ENCODE measurements at regions not wholly inside any gene's neighbourhood (a gene's known extent, or its start where the extent isn't known, plus 50 kb on each side); places are given as distances from the start of the nearest gene placed in this dataset.

DNA sequence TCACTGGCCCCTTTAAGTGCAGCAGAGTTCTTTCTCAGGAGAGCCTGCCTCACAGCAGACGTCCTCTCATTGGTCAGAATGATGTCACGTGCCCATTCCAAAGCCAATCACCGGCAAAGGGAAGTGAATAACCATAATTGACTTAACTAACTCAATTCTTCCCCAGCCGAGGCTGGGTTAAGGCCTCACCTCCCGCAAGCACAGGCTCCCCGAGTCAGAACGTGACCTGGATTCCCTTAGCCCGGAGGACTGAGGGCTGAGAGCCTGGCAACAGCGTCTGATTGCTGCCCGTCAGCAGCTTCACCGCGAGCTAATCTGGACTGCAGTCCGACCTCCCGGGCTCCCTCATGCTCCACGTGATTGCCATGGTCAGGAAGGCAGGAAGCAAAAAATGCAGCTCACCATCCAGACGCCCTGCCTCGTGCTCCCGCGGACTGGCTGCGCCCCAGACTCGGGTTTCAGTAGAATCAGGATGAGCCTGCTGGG is 92.1 kb upstream of the FZD10 start:
- WGBS, 3 donors: 13 to 21% (median 14%) methylated on average over 21 of the region's 21 CpGs
- H3K4me1 ChIP-seq: no peaks in the 10 kb centered on the region
- TF ChIP-seq, protein P1, sequence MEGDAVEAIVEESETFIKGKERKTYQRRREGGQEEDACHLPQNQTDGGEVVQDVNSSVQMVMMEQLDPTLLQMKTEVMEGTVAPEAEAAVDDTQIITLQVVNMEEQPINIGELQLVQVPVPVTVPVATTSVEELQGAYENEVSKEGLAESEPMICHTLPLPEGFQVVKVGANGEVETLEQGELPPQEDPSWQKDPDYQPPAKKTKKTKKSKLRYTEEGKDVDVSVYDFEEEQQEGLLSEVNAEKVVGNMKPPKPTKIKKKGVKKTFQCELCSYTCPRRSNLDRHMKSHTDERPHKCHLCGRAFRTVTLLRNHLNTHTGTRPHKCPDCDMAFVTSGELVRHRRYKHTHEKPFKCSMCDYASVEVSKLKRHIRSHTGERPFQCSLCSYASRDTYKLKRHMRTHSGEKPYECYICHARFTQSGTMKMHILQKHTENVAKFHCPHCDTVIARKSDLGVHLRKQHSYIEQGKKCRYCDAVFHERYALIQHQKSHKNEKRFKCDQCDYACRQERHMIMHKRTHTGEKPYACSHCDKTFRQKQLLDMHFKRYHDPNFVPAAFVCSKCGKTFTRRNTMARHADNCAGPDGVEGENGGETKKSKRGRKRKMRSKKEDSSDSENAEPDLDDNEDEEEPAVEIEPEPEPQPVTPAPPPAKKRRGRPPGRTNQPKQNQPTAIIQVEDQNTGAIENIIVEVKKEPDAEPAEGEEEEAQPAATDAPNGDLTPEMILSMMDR (IDR thresholded peaks at IDR 0.05): no peak
- peak overlapping the region; percentile 28 for H3K4me3 ChIP-seq
- DNase-seq: no peak
- no peak overlapping the region for H3K27ac ChIP-seq
- no peaks in the 10 kb centered on the region for H3K27me3 ChIP-seq (ENCODE audit: insufficient read depth in 3 of 3, low read length in 2 of 3)
- H3K9me3 ChIP-seq: no peaks in the 10 kb centered on the region
- peak in 1 of 4 donors; percentile 60 for ATAC-seq
- H3K36me3 ChIP-seq (ENCODE audit: insufficient read depth in 1 of 2, low read depth in 1 of 2): no peaks in the 10 kb centered on the region
- intact Hi-C loops (cut with DNase I): no loop called here

DNA sequence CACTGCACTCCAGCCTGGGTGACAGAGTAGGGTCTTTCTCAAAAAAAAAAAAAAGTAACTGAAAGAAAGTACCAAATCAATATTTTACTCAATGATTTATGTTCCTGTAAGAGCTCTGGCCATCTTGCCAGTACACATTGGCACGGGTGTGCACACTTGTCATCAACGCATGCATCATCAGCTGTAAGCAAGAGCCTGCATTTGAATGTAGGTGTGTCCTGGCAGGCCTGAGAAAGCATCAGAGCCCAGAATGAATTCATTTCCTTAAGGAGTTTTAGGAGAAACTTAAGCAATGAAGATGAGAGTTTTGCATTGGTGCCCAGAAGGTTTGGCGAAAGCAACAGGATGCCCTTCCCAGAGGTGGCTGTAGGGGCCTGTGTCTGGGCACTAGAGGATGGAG is 88.5 kb upstream of the FZD10 start:
- ATAC-seq (no peak), DNase-seq (no peak)
- Histone ChIP-seq H3K27me3 (ENCODE audit: insufficient read depth in 3 of 3, low read length in 2 of 3) (no peaks in the 10 kb centered on the region), H3K36me3 (ENCODE audit: insufficient read depth in 1 of 2, low read depth in 1 of 2) (no peaks in the 10 kb centered on the region), H3K27ac (no peak overlapping the region), H3K9me3 (no peaks in the 10 kb centered on the region), H3K4me3 (no peak overlapping the region), H3K4me1 (no peaks in the 10 kb centered on the region)
- TF ChIP-seq, protein P1 (IDR thresholded peaks at IDR 0.05): no peak
- WGBS, 3 donors: 85 to 93% (median 87%) methylated on average over 3 of the region's 3 CpGs
- intact Hi-C loops (cut with DNase I): no loop called here

DNA sequence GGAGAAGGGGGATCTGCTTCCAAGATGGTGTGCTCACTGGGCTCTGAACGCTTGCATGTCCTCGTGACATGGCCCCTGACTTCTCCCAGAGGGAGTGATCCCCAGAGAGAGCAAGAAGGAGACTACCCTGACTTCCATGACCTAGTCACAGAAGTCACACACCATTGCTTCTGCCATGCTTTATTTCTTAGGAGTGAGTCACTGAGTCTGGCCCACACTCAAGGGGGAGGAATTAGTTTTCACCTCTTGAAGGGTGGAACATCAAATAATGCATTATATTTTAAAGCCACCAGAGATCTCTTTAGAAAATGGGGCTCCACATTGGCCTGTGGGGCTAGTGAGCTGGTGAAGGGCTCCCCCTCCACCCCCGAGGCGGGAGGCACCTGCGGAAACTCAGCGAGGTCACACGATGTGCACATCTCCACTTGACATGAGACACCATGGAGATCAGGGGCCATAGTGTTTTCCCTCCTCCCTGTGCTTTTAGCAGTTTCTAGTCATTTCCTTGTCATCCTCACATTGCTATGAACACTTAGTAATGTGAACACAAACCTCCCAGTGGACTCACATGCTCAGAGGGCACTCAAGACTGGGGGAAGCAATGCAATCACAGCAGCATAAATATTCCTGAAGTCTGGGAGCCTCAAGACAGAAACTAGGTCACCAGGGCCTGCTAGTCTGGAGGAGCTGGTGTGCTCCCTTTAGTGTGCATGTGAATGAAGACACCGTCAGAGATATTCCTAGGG is 87.4 kb upstream of the FZD10 start:
- Histone ChIP-seq H3K27me3 (ENCODE audit: insufficient read depth in 3 of 3, low read length in 2 of 3) (no peaks in the 10 kb centered on the region), H3K4me1 (no peaks in the 10 kb centered on the region), H3K36me3 (ENCODE audit: insufficient read depth in 1 of 2, low read depth in 1 of 2) (no peaks in the 10 kb centered on the region), H3K4me3 (no peak overlapping the region), H3K9me3 (no peaks in the 10 kb centered on the region), H3K27ac (no peak overlapping the region)
- TF ChIP-seq, protein P1 (IDR thresholded peaks at IDR 0.05): no peak
- DNase-seq (no peak), ATAC-seq (no peak)
- WGBS, 3 donors: 88 to 96% (median 93%) methylated on average over 8 of the region's 8 CpGs
- intact Hi-C loops (cut with DNase I): no loop called here

DNA sequence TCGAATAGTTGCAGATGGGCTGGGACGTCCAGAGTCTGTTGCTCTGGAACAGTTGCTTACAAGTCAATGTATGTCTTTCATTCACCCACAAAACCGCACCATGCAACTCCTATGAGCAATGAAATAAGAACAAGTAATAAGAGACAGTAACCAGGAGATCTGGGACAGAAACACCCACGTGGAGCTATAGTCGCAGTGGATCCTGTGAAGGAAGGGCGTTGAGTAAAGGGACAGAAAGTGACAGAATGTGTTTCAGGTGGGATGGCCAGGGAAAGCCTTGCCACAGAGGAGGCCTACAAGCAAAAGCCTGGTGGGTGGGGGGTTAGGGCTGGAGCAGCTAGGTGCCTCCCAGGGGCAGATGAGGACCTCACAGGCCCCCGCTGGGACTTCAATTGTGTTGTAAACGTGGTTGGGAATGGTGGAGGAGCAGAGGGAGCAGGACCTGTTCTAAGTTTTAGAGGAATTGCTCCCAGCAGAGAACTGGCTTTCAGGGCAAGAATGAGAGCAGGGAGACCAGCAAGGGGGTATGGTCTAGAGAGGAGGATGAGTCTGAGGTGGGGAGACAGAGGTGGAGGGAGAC is 86.7 kb upstream of the FZD10 start:
- Histone ChIP-seq H3K9me3 (no peaks in the 10 kb centered on the region), H3K36me3 (ENCODE audit: insufficient read depth in 1 of 2, low read depth in 1 of 2) (no peaks in the 10 kb centered on the region), H3K4me1 (no peaks in the 10 kb centered on the region), H3K4me3 (no peak overlapping the region), H3K27me3 (ENCODE audit: insufficient read depth in 3 of 3, low read length in 2 of 3) (no peaks in the 10 kb centered on the region), H3K27ac (no peak overlapping the region)
- ATAC-seq (no peak), DNase-seq (no peak)
- intact Hi-C loops (cut with DNase I): no loop called here
- TF ChIP-seq, protein P1 (IDR thresholded peaks at IDR 0.05): no peak
- WGBS, 3 donors: 86 to 91% (median 88%) methylated on average over 8 of the region's 8 CpGs

Data from psoas muscle (tissue), 7 donors.